K562 (cell line): ENCODE measurements at regions not wholly inside any gene's neighbourhood (a gene's known extent, or its start where the extent isn't known, plus 50 kb on each side); places are given as distances from the start of the nearest gene placed in this dataset.

ENCODE experiments used
- ATAC-seq: fragments of 200-7000 bp; cut with Tn5 transposase; 3 replicates; pipeline ENCODE4 v1.9.1; 2020; ENCODE audit warnings: moderate library complexity
- BruUV-seq: library from RNA; stranded (reverse); fragments of 400-500 nt; replicated peaks from 2 replicates; lab custom pipeline; 2021; lab: Mats Ljungman, UMichigan
- CTCF ChIA-PET: fragments of 300-600 bp; formaldehyde crosslinking; extraction: SDS; loops from one replicate; lab custom pipeline; 2021; ENCODE audit warnings: low intra/inter-chr PET ratio; lab: Yijun Ruan, JAX
- POLR2A ChIA-PET: fragments of 300-600, 350-650 bp; sonication (Branson Sonifier 250); formaldehyde crosslinking; extraction: SDS; loops from one replicate; lab custom pipeline; 2021; ENCODE audit warnings: antibody characterized with exemption, inconsistent platforms; lab: Yijun Ruan, JAX
- DNase-seq, 4 experiments: peaks; one replicate each; pipeline versions ENCODE4 v3.0.0 to v3.0.0-alpha.2; 2011 to 2018; ENCODE audit warnings: low spot score in 3 of 4, mixed read lengths in 3 of 4; ENCODE audit errors: extremely low read depth in 1 of 4
- FAIRE-seq: peaks from 2 replicates; lab custom pipeline; 2011; peaks lifted over from hg19 to GRCh38; lab: Jason Lieb, UNC
- H2AFZ ChIP-seq: 2 replicates; pipeline ENCODE4 v1.6.0; 2011; ENCODE audit warnings: low read depth, low read length, control low read depth, inconsistent platforms
- H3K27ac ChIP-seq: fragments of 200-600 bp; 3 replicates; pipeline ENCODE4 v1.8.0; 2011; ENCODE audit warnings: low read depth, mild to moderate bottlenecking, control low read depth, inconsistent platforms, low read length, moderate library complexity, mixed read lengths; ENCODE audit errors: extremely low read depth
- H3K27me3 ChIP-seq, 2 experiments: fragments of 300-600 bp in 1 of 2; 2 replicates in 1 of 2; 3 replicates in 1 of 2; pipeline versions ENCODE4 v1.6.0 to v1.8.0; 2011; ENCODE audit warnings: inconsistent platforms in 2 of 2, low read length in 2 of 2, mild to moderate bottlenecking in 1 of 2, mixed read lengths in 1 of 2, moderate library complexity in 1 of 2; ENCODE audit not compliant: control insufficient read depth in 2 of 2, insufficient read depth in 2 of 2
- H3K36me3 ChIP-seq: fragments of 300-600 bp; 3 replicates; pipeline ENCODE4 v1.8.0; 2011; ENCODE audit warnings: mild to moderate bottlenecking, low read length, inconsistent platforms; ENCODE audit not compliant: control insufficient read depth, insufficient read depth
- H3K4me1 ChIP-seq, 2 experiments: fragments of 200-600 bp in 1 of 2; replicated peaks in 1 of 2; 2 replicates in 1 of 2; 3 replicates in 1 of 2; pipeline versions ENCODE4 v1.5.1 to v1.8.0; 2011; ENCODE audit warnings: inconsistent platforms in 2 of 2, low read length in 2 of 2, mild to moderate bottlenecking in 1 of 2, mixed read lengths in 1 of 2, moderate library complexity in 1 of 2; ENCODE audit not compliant: control insufficient read depth in 2 of 2, insufficient read depth in 2 of 2
- H3K4me2 ChIP-seq: 2 replicates; pipeline ENCODE4 v1.6.1; 2011; ENCODE audit warnings: low read length, control low read depth, inconsistent platforms, mixed read lengths; ENCODE audit not compliant: insufficient read depth
- H3K4me3 ChIP-seq: fragments of 200-600 bp; sonication (generic), shearing (Covaris generic); 2 replicates; pipeline ENCODE4 v1.5.1; 2016; ENCODE audit warnings: control low read depth, inconsistent platforms
- H3K79me2 ChIP-seq: fragments of 200-600 bp; 3 replicates; pipeline ENCODE4 v1.8.0; 2011; ENCODE audit warnings: low read length, inconsistent platforms; ENCODE audit not compliant: control insufficient read depth, insufficient read depth
- H3K9ac ChIP-seq, 2 experiments: 2 replicates each; pipeline versions ENCODE4 v1.6.0 to v1.6.1; 2011; ENCODE audit warnings: low read depth in 2 of 2, low read length in 2 of 2, control low read depth in 1 of 2, inconsistent platforms in 1 of 2, mild to moderate bottlenecking in 1 of 2, mixed read lengths in 1 of 2; ENCODE audit not compliant: insufficient read depth in 1 of 2
- H3K9me1 ChIP-seq: one replicate; pipeline ENCODE4 v1.6.0; 2011; ENCODE audit warnings: inconsistent platforms, mild to moderate bottlenecking, low read length, moderate library complexity; ENCODE audit not compliant: control insufficient read depth, insufficient read depth
- H3K9me3 ChIP-seq: replicated peaks from 2 replicates; pipeline ENCODE4 v1.5.1; 2011; ENCODE audit warnings: low read depth, low read length, inconsistent platforms; ENCODE audit not compliant: control insufficient read depth, insufficient read depth
- H4K20me1 ChIP-seq: replicated peaks from 2 replicates; pipeline ENCODE4 v1.6.1; 2011; ENCODE audit warnings: low read length, inconsistent platforms, mixed read lengths; ENCODE audit not compliant: control insufficient read depth, insufficient read depth
- GATAD2B ChIP-seq: fragments of 450-650 bp; IDR thresholded peaks from 2 replicates; pipeline ENCODE4 v1.6.1; 2017; ENCODE audit warnings: mild to moderate bottlenecking, borderline replicate concordance
- SAFB ChIP-seq: fragments of 200-400 bp; formaldehyde crosslinking; IDR thresholded peaks from 2 replicates; pipeline ENCODE4 v1.6.1; 2017; ENCODE audit warnings: low read depth, low read length, borderline replicate concordance
- SIX5 ChIP-seq, 2 experiments: IDR thresholded peaks; 2 replicates each; pipeline ENCODE4 v1.6.1; 2011; ENCODE audit warnings: low read length in 2 of 2, borderline replicate concordance in 1 of 2, low read depth in 1 of 2, mild to moderate bottlenecking in 1 of 2, moderate library complexity in 1 of 2; ENCODE audit not compliant: insufficient read depth in 1 of 2
- ZBTB8A ChIP-seq: fragments of 450-650 bp; IDR thresholded peaks from 2 replicates; pipeline ENCODE4 v1.6.1; 2018; ENCODE audit warnings: mild to moderate bottlenecking, moderate library complexity; ENCODE audit not compliant: partially characterized antibody
- in situ Hi-C: fragments of 300-500 bp; cut with MboI; formaldehyde crosslinking; loops from 4 replicates; pipeline ENCODE4 v1.15.0; 2018; ENCODE audit warnings: inconsistent platforms, mixed read lengths
- intact Hi-C: fragments of 100-400 bp; cut with micrococcal nuclease; formaldehyde crosslinking; loops from 2 replicates; pipeline ENCODE4 v1.14.2; 2022
- TF ChIP-seq, protein P1 (sequence below): sonication (generic); formaldehyde crosslinking; IDR thresholded peaks from 2 replicates; pipeline ENCODE4 v1.8.1; 2023; ENCODE audit warnings: missing genetic modification reagents, mild to moderate bottlenecking, borderline replicate concordance

DNA sequence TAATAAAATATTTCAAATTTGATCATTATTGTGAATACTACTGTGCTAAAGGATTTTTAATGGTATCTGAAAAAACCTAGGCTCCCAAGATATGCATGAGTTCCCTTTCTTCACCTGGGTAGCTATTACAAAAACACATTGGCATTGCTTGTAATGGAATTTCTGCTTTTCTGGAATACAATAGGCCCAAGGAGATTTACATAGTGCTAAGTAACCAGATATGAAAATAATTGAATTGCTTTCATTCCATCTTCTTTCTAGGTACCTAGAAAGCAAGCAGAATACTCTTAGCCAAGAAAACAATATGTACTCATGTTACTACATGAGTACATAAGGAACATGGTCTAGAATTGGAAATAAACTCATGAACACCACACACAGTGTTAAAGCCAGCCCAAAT is 291.9 kb downstream of the KCNC2 start:
- Histone ChIP-seq H3K27ac (no peak overlapping the region), H3K27me3 (no peaks in the 10 kb centered on the region), H3K4me1 (no peaks in the 10 kb centered on the region), H4K20me1 (no peaks in the 10 kb centered on the region), H3K9me3 (no peaks in the 10 kb centered on the region; the same call in 1 of the 2 replicates), H3K9ac (no peak overlapping the region), H3K4me2 (no peak overlapping the region), H3K79me2 (no peaks in the 10 kb centered on the region), H3K4me3 (no peak overlapping the region), H2AFZ (no peak overlapping the region), H3K36me3 (no peaks in the 10 kb centered on the region), H3K9me1 (no peaks in the 10 kb centered on the region)
- FAIRE-seq (no peak), ATAC-seq (no peak), DNase-seq (no peak)
- intact Hi-C loops: no loop called here
- ChIA-PET CTCF (no interaction called here), POLR2A (no interaction called here)
- BruUV-seq: no TSS peak
- no peak for TF ChIP-seq SIX5 (IDR thresholded peaks at IDR 0.05; ENCODE audit: borderline replicate concordance in 1 of 2, insufficient read depth in 1 of 2, low read depth in 1 of 2, low read length in 2 of 2)
- TF ChIP-seq ZBTB8A: no peak
- TF ChIP-seq, protein P1, sequence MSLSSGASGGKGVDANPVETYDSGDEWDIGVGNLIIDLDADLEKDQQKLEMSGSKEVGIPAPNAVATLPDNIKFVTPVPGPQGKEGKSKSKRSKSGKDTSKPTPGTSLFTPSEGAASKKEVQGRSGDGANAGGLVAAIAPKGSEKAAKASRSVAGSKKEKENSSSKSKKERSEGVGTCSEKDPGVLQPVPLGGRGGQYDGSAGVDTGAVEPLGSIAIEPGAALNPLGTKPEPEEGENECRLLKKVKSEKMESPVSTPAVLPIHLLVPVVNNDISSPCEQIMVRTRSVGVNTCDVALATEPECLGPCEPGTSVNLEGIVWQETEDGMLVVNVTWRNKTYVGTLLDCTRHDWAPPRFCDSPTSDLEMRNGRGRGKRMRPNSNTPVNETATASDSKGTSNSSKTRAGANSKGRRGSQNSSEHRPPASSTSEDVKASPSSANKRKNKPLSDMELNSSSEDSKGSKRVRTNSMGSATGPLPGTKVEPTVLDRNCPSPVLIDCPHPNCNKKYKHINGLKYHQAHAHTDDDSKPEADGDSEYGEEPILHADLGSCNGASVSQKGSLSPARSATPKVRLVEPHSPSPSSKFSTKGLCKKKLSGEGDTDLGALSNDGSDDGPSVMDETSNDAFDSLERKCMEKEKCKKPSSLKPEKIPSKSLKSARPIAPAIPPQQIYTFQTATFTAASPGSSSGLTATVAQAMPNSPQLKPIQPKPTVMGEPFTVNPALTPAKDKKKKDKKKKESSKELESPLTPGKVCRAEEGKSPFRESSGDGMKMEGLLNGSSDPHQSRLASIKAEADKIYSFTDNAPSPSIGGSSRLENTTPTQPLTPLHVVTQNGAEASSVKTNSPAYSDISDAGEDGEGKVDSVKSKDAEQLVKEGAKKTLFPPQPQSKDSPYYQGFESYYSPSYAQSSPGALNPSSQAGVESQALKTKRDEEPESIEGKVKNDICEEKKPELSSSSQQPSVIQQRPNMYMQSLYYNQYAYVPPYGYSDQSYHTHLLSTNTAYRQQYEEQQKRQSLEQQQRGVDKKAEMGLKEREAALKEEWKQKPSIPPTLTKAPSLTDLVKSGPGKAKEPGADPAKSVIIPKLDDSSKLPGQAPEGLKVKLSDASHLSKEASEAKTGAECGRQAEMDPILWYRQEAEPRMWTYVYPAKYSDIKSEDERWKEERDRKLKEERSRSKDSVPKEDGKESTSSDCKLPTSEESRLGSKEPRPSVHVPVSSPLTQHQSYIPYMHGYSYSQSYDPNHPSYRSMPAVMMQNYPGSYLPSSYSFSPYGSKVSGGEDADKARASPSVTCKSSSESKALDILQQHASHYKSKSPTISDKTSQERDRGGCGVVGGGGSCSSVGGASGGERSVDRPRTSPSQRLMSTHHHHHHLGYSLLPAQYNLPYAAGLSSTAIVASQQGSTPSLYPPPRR: no peak
- no peak for TF ChIP-seq SAFB
- no peak for TF ChIP-seq GATAD2B
- in situ Hi-C loops: no loop called here
